ENCODE measurements at regions not wholly inside any gene's neighbourhood (a gene's known extent, or its start where the extent isn't known, plus 50 kb on each side); places are given as distances from the start of the nearest gene placed in this dataset.

DNA sequence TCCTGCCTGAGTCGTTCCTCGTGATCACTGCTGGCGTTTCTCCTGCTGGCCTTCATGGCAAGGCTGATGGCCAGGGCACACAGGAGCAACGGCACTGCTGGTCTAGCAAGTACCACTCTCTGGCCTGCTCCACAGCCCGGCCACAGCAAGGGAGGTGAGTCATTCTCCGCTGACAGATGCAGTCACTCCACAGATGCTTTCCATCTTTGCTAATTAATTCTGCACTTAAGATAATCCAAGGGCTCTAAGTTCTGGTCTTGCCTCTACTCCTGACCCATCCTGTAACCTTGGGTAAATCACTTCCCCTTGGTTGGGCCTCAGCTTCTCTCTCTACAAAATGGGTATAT, 244.4 kb downstream of the RPS24 start:
- DNase-seq, result peak; percentile 58 to 66

DNA sequence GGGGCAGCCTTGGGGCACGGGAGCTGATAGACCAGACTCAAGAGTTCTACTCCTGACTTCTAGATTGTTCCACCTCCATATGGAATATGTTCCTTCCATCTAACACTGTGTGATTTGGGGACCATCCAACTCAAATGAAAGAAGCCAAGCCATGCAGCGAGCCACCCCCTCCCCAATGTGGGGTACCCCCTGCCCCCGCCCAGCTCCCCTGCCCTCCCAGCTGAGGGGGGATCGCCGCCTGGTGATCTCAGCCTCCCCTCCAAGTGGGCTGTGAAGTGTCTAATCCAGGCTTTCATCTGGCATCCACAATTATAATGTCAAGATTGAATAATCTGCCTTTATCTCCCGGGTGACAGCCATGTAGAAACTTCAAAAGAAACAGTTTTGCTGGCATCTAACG, 246.1 kb downstream of the RPS24 start:
- Histone ChIP-seq H3K4me1 (peaks cover 0 to 10% of the 10 kb centered on the region in 2 donors), H3K9me3 (no peaks in the 10 kb centered on the region), H3K4me3 (replicated peaks in 1 of 3) (no peak overlapping the region), H3K36me3 (no peaks in the 10 kb centered on the region), H3K27me3 (no peaks in the 10 kb centered on the region), H3K27ac (no peak overlapping the region)
- intact Hi-C loops (cut with DNase I), result no loop called here
- no peak for TF ChIP-seq POLR2A (IDR thresholded peaks at IDR 0.05)
- TF ChIP-seq, protein P1, sequence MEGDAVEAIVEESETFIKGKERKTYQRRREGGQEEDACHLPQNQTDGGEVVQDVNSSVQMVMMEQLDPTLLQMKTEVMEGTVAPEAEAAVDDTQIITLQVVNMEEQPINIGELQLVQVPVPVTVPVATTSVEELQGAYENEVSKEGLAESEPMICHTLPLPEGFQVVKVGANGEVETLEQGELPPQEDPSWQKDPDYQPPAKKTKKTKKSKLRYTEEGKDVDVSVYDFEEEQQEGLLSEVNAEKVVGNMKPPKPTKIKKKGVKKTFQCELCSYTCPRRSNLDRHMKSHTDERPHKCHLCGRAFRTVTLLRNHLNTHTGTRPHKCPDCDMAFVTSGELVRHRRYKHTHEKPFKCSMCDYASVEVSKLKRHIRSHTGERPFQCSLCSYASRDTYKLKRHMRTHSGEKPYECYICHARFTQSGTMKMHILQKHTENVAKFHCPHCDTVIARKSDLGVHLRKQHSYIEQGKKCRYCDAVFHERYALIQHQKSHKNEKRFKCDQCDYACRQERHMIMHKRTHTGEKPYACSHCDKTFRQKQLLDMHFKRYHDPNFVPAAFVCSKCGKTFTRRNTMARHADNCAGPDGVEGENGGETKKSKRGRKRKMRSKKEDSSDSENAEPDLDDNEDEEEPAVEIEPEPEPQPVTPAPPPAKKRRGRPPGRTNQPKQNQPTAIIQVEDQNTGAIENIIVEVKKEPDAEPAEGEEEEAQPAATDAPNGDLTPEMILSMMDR (IDR thresholded peaks at IDR 0.05), result no peak
- DNase-seq, result no peak
- WGBS, 2 donors, result 85 to 89% methylated on average over 7 of the region's 7 CpGs

More for the DNA sequence above, 244.4 kb downstream of the RPS24 start:
- no peaks in the 10 kb centered on the region for H3K36me3 ChIP-seq
- TF ChIP-seq, protein P1 (IDR thresholded peaks at IDR 0.05), result no peak
- no peak for TF ChIP-seq POLR2A (IDR thresholded peaks at IDR 0.05)
- no peaks in the 10 kb centered on the region for H3K9me3 ChIP-seq
- no peak overlapping the region for H3K27ac ChIP-seq
- H3K4me3 ChIP-seq (replicated peaks in 1 of 3), result no peak overlapping the region
- WGBS, 2 donors, result 58 to 65% methylated on average over 4 to 6 of the region's 6 CpGs
- peaks cover 0 to 10% of the 10 kb centered on the region in 2 donors for H3K4me1 ChIP-seq
- no peaks in the 10 kb centered on the region for H3K27me3 ChIP-seq
- intact Hi-C loops (cut with DNase I), result no loop called here

DNA sequence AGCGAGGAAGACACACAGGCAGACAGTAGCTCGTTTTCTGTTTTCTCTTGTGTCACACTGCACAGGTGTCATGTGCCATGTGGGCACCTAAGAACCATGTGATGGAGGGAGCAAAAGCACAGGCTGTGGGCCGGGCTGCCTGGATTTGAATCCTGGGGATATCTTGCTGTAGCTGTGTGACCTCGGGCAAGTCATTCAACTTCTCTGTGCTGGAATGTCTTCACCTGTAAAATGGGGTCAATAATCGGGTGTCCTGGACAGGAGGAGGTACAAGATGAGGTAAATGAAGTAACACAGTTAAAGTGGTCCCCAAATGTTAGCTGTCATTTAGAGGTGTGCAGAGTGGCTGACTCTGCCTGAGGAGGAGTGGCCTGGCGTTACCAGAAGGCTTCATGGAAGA, 246.9 kb downstream of the RPS24 start:
- no peaks in the 10 kb centered on the region for H3K9me3 ChIP-seq
- DNase-seq, result no peak
- no peaks in the 10 kb centered on the region for H3K36me3 ChIP-seq
- no peaks in the 10 kb centered on the region for H3K27me3 ChIP-seq
- TF ChIP-seq, protein P1 (IDR thresholded peaks at IDR 0.05), result no peak
- no peak for TF ChIP-seq POLR2A (IDR thresholded peaks at IDR 0.05)
- H3K4me1 ChIP-seq, result peaks cover 0 to 10% of the 10 kb centered on the region in 2 donors
- 78 to 96% methylated on average over 6 of the region's 6 CpGs for WGBS, 2 donors
- no peak overlapping the region for H3K4me3 ChIP-seq (replicated peaks in 1 of 3)
- intact Hi-C loops (cut with DNase I), result no loop called here
- no peak overlapping the region for H3K27ac ChIP-seq

DNA sequence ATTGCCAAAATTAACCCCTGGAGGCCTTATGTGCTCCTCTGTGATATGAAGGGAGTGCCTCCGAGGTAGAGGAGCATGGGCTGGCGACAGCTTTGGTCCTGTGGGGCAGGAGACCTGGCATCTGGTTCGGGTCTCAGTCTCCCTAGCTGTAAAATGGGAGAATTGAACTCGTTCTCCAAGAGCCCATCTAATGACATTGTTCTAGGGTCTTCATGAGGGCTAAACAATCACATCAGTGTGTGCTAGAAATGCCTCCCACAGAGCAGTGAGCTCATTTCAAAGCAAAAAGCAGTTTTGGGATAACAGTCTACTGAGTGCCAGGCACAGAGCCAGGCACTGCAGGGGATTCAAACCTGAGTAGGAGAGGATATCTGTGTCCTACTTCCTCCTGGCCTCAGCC, 248.0 kb downstream of the RPS24 start:
- Histone ChIP-seq H3K27ac (no peak overlapping the region), H3K4me3 (replicated peaks in 1 of 3) (no peak overlapping the region), H3K36me3 (no peaks in the 10 kb centered on the region), H3K27me3 (no peaks in the 10 kb centered on the region), H3K9me3 (no peaks in the 10 kb centered on the region), H3K4me1 (peaks cover 0 to 10% of the 10 kb centered on the region in 2 donors)
- intact Hi-C loops (cut with DNase I), result no loop called here
- DNase-seq, result no peak
- no peak for TF ChIP-seq POLR2A (IDR thresholded peaks at IDR 0.05)
- TF ChIP-seq, protein P1 (IDR thresholded peaks at IDR 0.05), result no peak
- 83 to 85% methylated on average over 4 of the region's 4 CpGs for WGBS, 2 donors

- TF ChIP-seq, protein P1 (IDR thresholded peaks at IDR 0.05), result no peak
- TF ChIP-seq POLR2A (IDR thresholded peaks at IDR 0.05), result no peak
- Histone ChIP-seq H3K4me3 (replicated peaks in 1 of 3) (no peak overlapping the region), H3K36me3 (no peaks in the 10 kb centered on the region), H3K27me3 (no peaks in the 10 kb centered on the region), H3K9me3 (no peaks in the 10 kb centered on the region), H3K4me1 (peaks cover 0 to 10% of the 10 kb centered on the region in 2 donors), H3K27ac (no peak overlapping the region)
- no peak for DNase-seq
- intact Hi-C loops (cut with DNase I), result no loop called here
- 87 to 91% methylated on average over 3 of the region's 3 CpGs for WGBS, 2 donors
Measured at GRCh38 chr10:78283069-78283682, 249.5 kb downstream of the RPS24 start.

All from thyroid gland (tissue), 4 donors.